Epithelial cell of proximal tubule (primary cell): ENCODE measurements at regions not wholly inside any gene's neighbourhood (a gene's known extent, or its start where the extent isn't known, plus 50 kb on each side); places are given as distances from the start of the nearest gene placed in this dataset.
A peak's percentile ranks its signal among the peaks of the same experiment; 100 is the strongest.

ENCODE experiments used
- DNase-seq: peaks from one replicate; pipeline ENCODE4 v3.0.0-alpha.2; 2011; ENCODE audit warnings: low read depth
- H3K4me3 ChIP-seq: 2 replicates; pipeline ENCODE4 v1.5.1; 2011; ENCODE audit warnings: low read depth, mild to moderate bottlenecking, low read length
- CTCF ChIP-seq: conservative IDR thresholded peaks from 2 replicates; pipeline ENCODE4 v1.5.1; 2012; ENCODE audit warnings: low read depth, mild to moderate bottlenecking, low read length

- TF ChIP-seq CTCF: no peak
- H3K4me3 ChIP-seq: no peak overlapping the region
- DNase-seq: no peak
These were observed 244.5 kb upstream of the SUCLG2 start for GRCh38 chr3:67898916-67899315.

GRCh38 chr3:67897351-67898336 is 243.2 kb upstream of the SUCLG2 start:
- peak; percentile 23 for DNase-seq
- TF ChIP-seq CTCF: no peak
- H3K4me3 ChIP-seq: no peak overlapping the region

- TF ChIP-seq CTCF: no peak
- H3K4me3 ChIP-seq: no peak overlapping the region
- no peak for DNase-seq
These were observed 241.7 kb upstream of the SUCLG2 start for GRCh38 chr3:67896130-67896529.

GRCh38 chr3:67894510-67894909 is 240.1 kb upstream of the SUCLG2 start:
- TF ChIP-seq CTCF: no peak
- H3K4me3 ChIP-seq: no peak overlapping the region
- DNase-seq: no peak

GRCh38 chr3:67884345-67884744 is 229.9 kb upstream of the SUCLG2 start:
- H3K4me3 ChIP-seq: no peak overlapping the region
- DNase-seq: no peak
- TF ChIP-seq CTCF: no peak

GRCh38 chr3:67883766-67884165 is 229.4 kb upstream of the SUCLG2 start:
- no peak for DNase-seq
- TF ChIP-seq CTCF: no peak

GRCh38 chr3:67882981-67883380 is 228.6 kb upstream of the SUCLG2 start:
- no peak for TF ChIP-seq CTCF
- no peak for DNase-seq
- H3K4me3 ChIP-seq: no peak overlapping the region

More at GRCh38 chr3:67883766-67884165, 229.4 kb upstream of the SUCLG2 start:
- no peak overlapping the region for H3K4me3 ChIP-seq
